Activated naive CD8-positive, alpha-beta T cell treated with anti-CD3 and anti-CD28 coated beads for 36 hours (primary cell): ENCODE measurements at regions not wholly inside any gene's neighbourhood (a gene's known extent, or its start where the extent isn't known, plus 50 kb on each side); places are given as distances from the start of the nearest gene placed in this dataset.

Experiments
- DNase-seq: peaks from one replicate; pipeline ENCODE4 v3.0.0; 2021
- H3K27ac Mint-ChIP-seq: one replicate; pipeline ENCODE4 v1.8.0; 2022; ENCODE audit warnings: mild to moderate bottlenecking, moderate library complexity, mixed read lengths
- H3K27me3 Mint-ChIP-seq: one replicate; pipeline ENCODE4 v1.8.0; 2022; ENCODE audit warnings: mild to moderate bottlenecking, mixed read lengths
- H3K36me3 Mint-ChIP-seq: one replicate; pipeline ENCODE4 v1.8.0; 2021; ENCODE audit warnings: mild to moderate bottlenecking, mixed read lengths
- H3K4me1 Mint-ChIP-seq: one replicate; pipeline ENCODE4 v1.8.0; 2021; ENCODE audit warnings: mixed read lengths
- H3K4me3 Mint-ChIP-seq: one replicate; pipeline ENCODE4 v1.8.0; 2022; ENCODE audit warnings: mild to moderate bottlenecking, moderate library complexity, mixed read lengths
- H3K9me3 Mint-ChIP-seq: one replicate; pipeline ENCODE4 v1.8.0; 2022; ENCODE audit warnings: mixed read lengths

DNA sequence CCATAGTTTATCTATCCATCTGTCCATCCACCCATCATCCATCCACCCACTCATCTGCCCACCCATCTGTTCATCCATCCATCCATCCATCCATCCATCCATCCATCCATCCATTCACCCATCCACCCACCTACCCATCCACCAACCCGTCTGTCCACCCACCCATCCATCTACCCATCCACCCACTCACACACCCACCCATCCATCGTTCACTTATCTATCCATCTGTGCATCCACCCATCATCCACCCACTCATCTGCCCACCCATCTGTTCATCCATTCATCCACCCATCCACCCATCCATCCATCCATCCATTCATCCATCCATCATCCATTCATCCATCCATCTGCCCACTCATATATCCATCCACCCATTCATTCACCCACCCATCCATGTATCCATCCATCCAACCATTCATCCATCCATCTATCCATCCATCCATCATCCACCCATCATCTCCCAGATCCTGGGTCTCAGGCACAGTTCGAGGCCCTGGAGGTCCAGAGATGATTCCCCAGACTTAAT is 88.2 kb upstream of the WNT4 start:
- Mint-ChIP-seq H3K27ac (no peak overlapping the region), H3K36me3 (no peaks in the 10 kb centered on the region), H3K9me3 (no peaks in the 10 kb centered on the region), H3K4me3 (no peak overlapping the region), H3K27me3 (peaks cover 20% of the 10 kb centered on the region), H3K4me1 (no peaks in the 10 kb centered on the region)
- no peak for DNase-seq

DNA sequence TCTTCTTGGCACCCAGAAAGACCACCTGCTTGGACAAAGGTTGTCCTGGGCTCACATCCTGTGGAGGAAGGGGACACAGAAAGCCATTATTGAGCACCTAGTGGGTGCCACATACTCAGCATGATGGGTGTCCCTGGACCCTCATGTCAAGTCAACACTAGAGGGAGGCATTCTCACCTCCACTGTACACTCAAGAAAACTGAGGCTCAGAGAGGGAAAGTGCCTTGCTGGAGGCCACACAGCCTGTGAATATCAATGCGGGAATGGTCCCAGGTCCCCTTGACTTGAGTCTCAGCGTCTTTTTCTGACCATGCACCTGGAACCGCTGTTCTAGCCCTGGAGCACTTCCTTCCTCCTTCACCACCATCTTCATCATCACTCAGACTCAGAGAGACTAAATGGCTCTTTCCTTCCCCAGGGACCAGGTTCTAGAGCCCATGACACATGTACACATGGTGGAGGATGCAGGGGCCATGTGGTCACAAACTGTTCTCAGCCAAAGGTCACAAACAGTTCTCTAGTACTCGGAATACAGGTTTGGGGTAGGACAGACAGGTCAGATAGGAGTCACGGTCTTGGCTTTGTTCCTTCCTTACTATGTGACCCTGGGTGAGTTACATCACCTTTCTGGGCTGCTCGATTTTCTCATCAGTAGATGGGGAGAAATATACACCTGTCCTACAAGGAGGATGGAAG is 89.2 kb upstream of the WNT4 start:
- Mint-ChIP-seq H3K4me1 (no peaks in the 10 kb centered on the region), H3K36me3 (no peaks in the 10 kb centered on the region)

DNA sequence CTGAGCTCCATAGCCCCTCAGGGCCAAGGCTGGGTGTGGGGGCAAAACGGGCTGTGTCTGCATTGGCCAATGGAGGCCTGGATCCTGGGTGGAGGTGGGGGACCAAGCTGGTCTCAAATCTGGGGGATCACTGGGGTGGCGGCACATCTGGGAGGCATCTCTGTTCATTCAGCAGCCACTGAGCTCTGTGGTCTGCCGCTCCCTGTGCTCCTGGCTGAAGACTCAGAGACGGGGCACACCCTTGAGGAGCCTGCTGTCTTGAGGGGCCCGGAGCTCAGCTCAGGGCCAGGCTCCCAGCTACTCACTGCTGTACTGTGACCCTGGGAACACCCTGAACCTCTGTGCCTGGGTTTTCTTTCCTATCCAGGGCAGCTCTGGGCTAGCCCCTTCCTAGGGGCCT is 90.3 kb upstream of the WNT4 start:
- Mint-ChIP-seq H3K27ac (no peak overlapping the region), H3K4me3 (no peak overlapping the region), H3K27me3 (peaks cover 20% of the 10 kb centered on the region), H3K9me3 (no peaks in the 10 kb centered on the region), H3K36me3 (no peaks in the 10 kb centered on the region), H3K4me1 (no peaks in the 10 kb centered on the region)
- DNase-seq = no peak

More for the DNA sequence above, 89.2 kb upstream of the WNT4 start:
- Mint-ChIP-seq H3K27me3 (peaks cover 20% of the 10 kb centered on the region), H3K27ac (no peak overlapping the region), H3K9me3 (no peaks in the 10 kb centered on the region), H3K4me3 (no peak overlapping the region)
- DNase-seq = no peak

DNA sequence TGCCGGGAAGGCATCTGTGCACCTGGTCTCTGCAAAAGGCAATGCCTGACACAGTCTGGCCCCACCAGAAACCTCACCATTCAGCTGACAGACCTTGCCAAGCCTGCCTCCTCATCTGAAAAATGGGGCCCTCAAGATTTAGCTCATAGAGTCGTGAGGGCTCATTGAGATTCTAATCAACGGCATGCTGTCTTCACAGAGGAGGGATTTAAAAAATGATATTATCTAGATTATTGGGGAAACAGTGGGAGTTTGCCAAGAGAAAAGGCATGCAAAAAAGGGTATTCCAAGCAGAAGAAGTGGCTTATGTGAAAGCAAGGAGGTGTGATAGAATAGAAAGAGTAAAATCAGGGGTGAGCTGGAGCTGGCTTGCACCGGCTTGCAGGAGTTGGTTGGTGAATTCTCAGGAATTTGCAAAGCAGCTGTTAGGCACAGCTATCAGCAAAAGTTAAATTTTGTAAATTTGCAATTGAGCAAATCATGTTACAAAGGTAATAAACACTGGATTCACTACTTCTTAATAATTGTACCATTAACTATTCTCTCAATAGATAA is 91.7 kb upstream of the WNT4 start:
- DNase-seq = no peak
- Mint-ChIP-seq H3K27ac (no peak overlapping the region), H3K4me1 (no peaks in the 10 kb centered on the region), H3K4me3 (no peak overlapping the region), H3K27me3 (peaks cover 20% of the 10 kb centered on the region), H3K9me3 (no peaks in the 10 kb centered on the region), H3K36me3 (no peaks in the 10 kb centered on the region)

DNA sequence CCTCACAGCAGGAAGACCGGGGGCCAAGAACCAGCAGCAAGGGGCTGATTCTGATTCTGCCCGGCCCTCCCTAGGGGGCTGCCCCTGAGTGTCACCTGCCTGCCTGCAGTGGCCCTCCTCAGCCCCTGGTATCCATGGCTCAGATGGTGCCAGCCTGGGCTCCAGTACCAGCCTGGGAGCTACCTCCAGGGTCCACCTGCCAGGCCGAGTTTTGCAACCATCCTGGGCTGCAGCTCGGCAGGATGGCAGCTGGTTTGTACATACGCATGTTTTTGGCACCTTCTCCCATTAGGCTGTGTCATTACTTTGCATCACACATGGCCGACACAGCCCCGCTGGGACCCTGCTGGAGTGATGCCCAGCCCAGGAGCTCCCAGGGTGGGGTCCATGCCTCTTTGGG is 93.3 kb upstream of the WNT4 start:
- Mint-ChIP-seq H3K4me3 (no peak overlapping the region), H3K4me1 (no peaks in the 10 kb centered on the region), H3K36me3 (no peaks in the 10 kb centered on the region), H3K9me3 (no peaks in the 10 kb centered on the region), H3K27ac (no peak overlapping the region), H3K27me3 (peaks cover 16% of the 10 kb centered on the region)
- no peak for DNase-seq

DNA sequence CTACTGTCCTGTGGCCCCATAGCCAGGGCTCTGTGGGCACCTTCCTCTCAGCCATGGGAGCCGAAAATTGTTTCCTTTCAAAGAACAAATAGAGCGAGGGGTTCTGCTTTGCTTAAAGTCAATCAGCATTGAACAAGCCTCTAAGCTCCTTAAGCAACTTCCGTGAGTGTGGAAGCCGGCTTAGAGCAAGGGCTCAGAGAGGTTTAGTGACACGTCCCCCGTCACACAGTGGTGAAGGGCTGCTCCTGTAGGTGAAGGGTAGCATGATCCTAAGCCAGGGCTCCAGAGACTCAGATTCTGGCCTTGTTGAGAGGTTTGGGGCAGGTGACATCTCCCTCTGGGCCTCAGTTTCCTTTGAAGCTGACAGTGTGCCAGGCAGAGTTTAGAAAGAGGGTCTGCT is 94.0 kb upstream of the WNT4 start:
- Mint-ChIP-seq H3K36me3 (no peaks in the 10 kb centered on the region), H3K9me3 (no peaks in the 10 kb centered on the region), H3K27me3 (peaks cover 16% of the 10 kb centered on the region), H3K4me3 (no peak overlapping the region), H3K27ac (no peak overlapping the region), H3K4me1 (no peaks in the 10 kb centered on the region)
- no peak for DNase-seq

DNA sequence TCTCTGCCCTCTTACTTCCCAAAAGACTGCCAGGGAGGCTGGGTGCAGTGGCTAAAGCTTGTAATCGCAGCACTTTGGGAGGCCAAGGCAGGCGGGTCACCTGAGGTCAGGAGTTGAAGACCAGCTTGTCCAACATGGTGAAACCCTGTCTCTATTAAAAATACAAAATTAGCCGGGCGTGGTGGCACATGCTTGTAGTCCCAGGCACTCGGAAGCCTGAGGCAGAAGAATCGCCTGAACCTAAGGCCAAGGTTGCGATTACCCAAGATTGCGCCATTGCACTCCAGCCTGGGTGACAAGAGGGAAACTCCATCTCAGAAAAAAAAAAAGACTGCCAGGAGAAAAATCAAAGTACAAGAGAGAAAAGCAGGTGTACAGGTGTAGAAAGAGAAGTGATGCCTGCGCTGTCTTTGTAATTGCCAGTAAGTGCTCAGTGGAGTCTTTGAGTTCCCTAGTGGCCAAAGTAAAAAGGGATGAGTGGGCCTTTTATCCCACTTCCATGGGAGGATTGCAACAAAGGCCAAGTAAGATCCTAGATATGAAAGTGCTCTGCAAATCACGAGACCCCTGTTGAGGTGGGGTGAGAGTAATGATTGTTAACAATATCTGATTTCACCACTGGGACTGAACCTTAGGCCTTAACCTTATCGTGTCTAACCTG is 94.7 kb upstream of the WNT4 start:
- no peak overlapping the region for H3K4me3 Mint-ChIP-seq
- DNase-seq = no peak
- no peaks in the 10 kb centered on the region for H3K4me1 Mint-ChIP-seq
- no peak overlapping the region for H3K27ac Mint-ChIP-seq
- peaks cover 11% of the 10 kb centered on the region for H3K27me3 Mint-ChIP-seq
- H3K36me3 Mint-ChIP-seq = no peaks in the 10 kb centered on the region
- no peaks in the 10 kb centered on the region for H3K9me3 Mint-ChIP-seq

DNA sequence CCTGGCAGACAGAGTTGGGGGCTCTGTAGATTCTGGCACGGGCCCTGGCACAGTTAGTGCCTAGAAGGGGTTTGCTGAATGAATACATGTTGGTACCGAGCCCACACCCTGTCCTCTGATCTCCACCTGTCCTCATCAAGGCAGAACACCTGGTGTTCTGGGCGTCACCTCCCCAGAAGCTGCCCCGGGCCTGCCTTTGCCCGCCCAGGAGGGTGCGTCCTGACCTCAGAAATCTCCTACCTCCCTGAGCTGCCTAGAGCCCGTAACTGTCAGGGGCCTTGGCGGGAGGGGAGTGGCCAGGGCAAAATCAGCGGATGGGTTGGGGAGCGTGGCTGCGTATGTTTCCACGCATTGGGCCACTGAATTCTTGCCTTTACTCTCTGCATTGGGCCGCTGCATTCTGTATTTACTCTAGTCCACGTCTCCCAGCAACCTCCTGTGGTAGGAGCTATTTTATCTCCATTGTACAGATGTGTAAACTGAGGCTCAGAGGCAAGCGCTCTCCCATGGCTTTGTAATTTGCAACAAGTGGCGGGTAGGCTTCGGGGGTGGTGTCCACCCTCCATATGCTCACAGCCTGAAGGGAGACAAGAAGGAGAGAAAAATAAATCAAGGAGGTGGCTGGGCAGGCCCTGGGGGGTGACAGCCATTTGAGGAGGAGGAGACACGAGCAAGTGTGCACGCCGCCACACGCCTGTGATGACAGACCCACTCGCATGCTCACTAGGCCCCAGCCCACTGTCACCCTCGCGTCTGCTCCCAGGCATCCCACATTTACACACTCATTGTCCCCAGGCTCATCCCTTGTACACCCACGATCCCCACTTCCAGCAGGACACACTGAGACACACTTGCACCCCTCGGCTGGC is 95.7 kb upstream of the WNT4 start:
- Mint-ChIP-seq H3K36me3 (no peaks in the 10 kb centered on the region), H3K4me1 (no peaks in the 10 kb centered on the region), H3K27ac (no peak overlapping the region), H3K4me3 (no peak overlapping the region), H3K27me3 (peaks cover 11% of the 10 kb centered on the region), H3K9me3 (no peaks in the 10 kb centered on the region)
- no peak for DNase-seq

DNA sequence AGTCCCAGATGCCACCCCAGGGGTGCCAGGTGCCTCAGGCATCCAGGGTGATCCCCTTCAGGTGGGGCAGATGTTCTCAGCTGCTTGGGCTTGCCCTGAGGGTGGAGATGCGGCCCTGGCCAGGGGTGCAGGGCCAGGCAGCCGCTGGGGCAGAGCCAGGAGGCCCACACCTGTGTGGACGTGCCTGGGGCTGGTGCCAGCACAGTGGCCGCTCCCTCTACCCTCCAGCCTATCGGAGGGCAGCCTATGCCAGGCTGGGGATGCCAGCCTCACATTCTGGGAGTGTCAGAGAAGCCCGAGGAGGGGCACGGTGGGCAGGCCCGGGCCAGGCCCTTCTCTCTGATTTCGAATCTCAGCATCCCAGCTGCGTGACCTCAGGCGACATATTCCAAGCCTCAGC is 96.5 kb upstream of the WNT4 start:
- Mint-ChIP-seq H3K4me1 (no peaks in the 10 kb centered on the region), H3K9me3 (no peaks in the 10 kb centered on the region), H3K27ac (no peak overlapping the region), H3K4me3 (no peak overlapping the region), H3K36me3 (no peaks in the 10 kb centered on the region), H3K27me3 (peaks cover 8% of the 10 kb centered on the region)
- no peak for DNase-seq

DNA sequence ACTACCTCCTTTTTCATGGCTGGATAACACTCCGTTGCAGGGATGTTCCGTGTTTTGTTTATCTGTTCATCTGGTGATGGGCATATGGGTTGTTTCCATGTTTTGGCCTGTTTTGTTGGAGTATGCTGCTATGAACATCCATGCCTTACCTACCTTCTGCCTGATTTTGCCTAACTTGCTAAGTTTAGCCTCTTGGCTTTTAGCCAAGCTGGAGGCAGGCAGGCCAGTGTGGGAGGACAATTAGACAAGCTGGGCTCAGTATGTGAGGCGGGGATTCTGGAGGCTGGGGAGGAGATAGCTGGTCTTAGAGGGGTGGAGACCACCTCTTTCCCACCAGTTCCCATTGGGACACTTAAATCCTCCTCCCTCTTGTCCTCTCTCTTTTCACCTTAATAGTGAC is 98.4 kb upstream of the WNT4 start:
- H3K27ac Mint-ChIP-seq = no peak overlapping the region
- no peaks in the 10 kb centered on the region for H3K4me1 Mint-ChIP-seq
- DNase-seq = no peak
- H3K9me3 Mint-ChIP-seq = no peaks in the 10 kb centered on the region
- no peaks in the 10 kb centered on the region for H3K36me3 Mint-ChIP-seq
- no peak overlapping the region for H3K4me3 Mint-ChIP-seq
- H3K27me3 Mint-ChIP-seq = no peaks in the 10 kb centered on the region

DNA sequence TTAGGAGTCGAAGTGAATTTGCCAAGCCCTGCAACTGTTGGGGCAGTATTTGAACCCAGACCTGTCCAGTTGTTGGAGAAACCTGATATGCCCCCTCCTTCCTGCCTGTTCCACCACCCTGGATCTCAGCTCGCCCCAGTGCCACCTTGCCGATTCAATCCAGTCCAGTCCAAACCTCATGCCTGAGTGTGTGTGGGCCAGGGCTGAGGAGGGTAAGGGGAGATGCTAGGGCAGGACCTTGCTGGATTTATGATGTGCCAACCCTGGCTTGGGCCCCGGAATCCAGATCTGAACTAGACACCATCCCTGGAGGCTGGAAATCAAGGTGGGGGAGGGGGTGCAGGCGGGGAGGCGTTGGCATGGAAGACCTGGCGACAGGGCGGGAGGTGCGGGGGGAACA is 98.9 kb upstream of the WNT4 start:
- Mint-ChIP-seq H3K4me3 (no peak overlapping the region), H3K9me3 (no peaks in the 10 kb centered on the region), H3K27me3 (no peaks in the 10 kb centered on the region), H3K27ac (no peak overlapping the region), H3K36me3 (no peaks in the 10 kb centered on the region), H3K4me1 (no peaks in the 10 kb centered on the region)
- no peak for DNase-seq

DNA sequence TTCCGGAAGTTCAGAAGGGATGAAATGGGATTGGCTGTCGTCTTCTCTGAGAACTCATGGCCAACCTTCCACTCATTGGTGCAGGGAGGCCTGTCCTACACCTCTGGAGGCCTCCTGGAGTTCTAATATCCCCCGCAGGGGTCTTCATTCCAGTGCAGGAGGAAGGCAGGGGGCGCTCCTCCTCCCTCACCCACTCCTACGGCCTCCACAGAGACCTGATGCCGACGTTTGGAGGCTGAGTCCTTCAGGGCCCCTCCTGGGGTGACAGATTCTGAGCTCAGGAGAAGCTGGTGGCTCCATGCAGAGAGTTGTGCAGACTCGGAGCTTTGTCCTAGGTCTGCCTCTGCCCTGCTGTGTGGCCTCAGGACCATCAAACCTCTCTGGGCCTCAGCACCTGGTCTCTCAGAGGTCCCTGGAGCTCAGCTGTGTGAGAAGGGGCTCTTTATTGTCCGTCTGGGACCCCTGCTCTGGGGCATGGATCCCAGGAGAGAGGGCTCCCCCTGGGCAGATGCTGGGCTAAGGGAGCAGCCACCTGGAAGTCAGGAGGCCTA is 102.3 kb upstream of the WNT4 start:
- H3K27ac Mint-ChIP-seq = no peak overlapping the region
- no peaks in the 10 kb centered on the region for H3K9me3 Mint-ChIP-seq
- H3K36me3 Mint-ChIP-seq = no peaks in the 10 kb centered on the region
- DNase-seq = no peak
- no peaks in the 10 kb centered on the region for H3K27me3 Mint-ChIP-seq
- no peak overlapping the region for H3K4me3 Mint-ChIP-seq
- H3K4me1 Mint-ChIP-seq = no peaks in the 10 kb centered on the region

DNA sequence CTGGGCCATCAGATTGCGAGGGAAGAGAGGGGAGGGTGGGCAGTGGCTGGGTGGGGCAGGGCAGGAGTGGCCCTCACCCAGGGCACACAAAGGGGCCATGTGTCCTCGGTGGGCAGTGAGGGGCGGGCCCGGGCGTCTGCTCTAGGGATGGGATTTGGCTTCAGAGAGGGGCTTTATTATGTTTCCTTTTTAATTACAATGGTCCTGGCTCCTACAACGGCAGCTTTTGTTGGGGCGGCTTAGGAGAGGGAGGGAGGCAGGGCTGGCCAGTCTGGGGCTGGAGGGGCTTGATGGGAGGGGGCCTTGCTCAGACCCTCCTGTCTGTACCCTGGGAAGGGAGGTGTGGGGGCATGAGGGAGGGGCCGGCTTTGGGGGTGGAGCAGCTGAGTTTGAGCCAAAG is 102.8 kb upstream of the WNT4 start:
- Mint-ChIP-seq H3K4me1 (no peaks in the 10 kb centered on the region), H3K9me3 (no peaks in the 10 kb centered on the region), H3K27ac (no peak overlapping the region), H3K27me3 (no peaks in the 10 kb centered on the region), H3K4me3 (no peak overlapping the region), H3K36me3 (no peaks in the 10 kb centered on the region)
- DNase-seq = no peak

DNA sequence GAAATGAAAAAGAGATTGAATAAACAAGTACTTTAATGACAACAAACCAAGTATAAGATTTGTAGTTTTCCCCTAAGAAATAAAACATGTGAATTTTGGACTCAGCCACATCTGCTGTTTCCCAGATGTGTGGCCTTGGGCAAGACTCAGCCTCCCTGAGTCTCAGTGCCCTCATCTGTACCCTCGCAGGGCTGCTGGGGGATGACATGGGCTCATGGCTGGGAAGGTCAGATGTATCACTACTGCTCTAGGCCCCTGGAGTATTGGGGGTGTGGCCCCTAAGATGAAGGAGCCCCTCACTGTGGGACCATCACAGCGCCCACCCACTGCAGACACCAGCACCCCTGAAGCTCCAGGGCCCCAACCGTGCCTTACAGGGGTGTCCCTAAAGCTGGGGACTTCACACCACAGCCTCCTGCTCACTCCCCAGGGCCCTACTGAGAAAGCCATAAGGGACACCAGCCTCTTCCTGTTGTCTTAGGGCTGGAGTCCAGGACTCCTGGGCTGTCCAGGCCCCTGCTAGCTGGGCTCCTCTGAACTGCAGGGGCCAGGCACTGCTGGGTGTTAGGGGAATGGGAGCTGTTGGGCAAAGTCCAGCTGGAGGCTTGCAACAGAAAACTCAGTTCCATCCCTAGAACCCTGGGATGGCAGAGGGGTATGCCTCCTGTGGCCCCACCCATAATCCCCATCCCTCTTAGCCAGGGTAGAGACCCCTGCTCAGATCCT is 104.0 kb upstream of the WNT4 start:
- no peak for DNase-seq
- Mint-ChIP-seq H3K36me3 (no peaks in the 10 kb centered on the region), H3K27me3 (peaks cover 2% of the 10 kb centered on the region), H3K4me3 (no peak overlapping the region), H3K27ac (no peak overlapping the region), H3K4me1 (no peaks in the 10 kb centered on the region), H3K9me3 (no peaks in the 10 kb centered on the region)
